Middle frontal gyrus (tissue), 1 donor: ENCODE measurements at regions not wholly inside any gene's neighbourhood (a gene's known extent, or its start where the extent isn't known, plus 50 kb on each side); places are given as distances from the start of the nearest gene placed in this dataset.
"Not testable (repeated sequence)": the region's sequence is repeated elsewhere in the genome, so short reads cannot be mapped to it uniquely, and the experiment has no call there.

ENCODE experiments used
- DNase-seq: peaks from one replicate; pipeline ENCODE4 v3.0.0-alpha.2; 2015; ENCODE audit warnings: low spot score; ENCODE audit errors: extremely low spot score

GRCh38 chr14:84454114-84454513, 1075.8 kb upstream of the FLRT2 start:
- DNase-seq = no peak

GRCh38 chr14:84456946-84457345, 1073.0 kb upstream of the FLRT2 start:
- DNase-seq = no peak

GRCh38 chr14:84458881-84459280, 1071.1 kb upstream of the FLRT2 start:
- no peak for DNase-seq

- DNase-seq = no peak
Measured at GRCh38 chr14:84465880-84466279, 1064.1 kb upstream of the FLRT2 start.

- DNase-seq = no peak
Measured at GRCh38 chr14:84468153-84468552, 1061.8 kb upstream of the FLRT2 start.

- DNase-seq = no peak
Measured at GRCh38 chr14:84477996-84478395, 1051.9 kb upstream of the FLRT2 start.

DNA sequence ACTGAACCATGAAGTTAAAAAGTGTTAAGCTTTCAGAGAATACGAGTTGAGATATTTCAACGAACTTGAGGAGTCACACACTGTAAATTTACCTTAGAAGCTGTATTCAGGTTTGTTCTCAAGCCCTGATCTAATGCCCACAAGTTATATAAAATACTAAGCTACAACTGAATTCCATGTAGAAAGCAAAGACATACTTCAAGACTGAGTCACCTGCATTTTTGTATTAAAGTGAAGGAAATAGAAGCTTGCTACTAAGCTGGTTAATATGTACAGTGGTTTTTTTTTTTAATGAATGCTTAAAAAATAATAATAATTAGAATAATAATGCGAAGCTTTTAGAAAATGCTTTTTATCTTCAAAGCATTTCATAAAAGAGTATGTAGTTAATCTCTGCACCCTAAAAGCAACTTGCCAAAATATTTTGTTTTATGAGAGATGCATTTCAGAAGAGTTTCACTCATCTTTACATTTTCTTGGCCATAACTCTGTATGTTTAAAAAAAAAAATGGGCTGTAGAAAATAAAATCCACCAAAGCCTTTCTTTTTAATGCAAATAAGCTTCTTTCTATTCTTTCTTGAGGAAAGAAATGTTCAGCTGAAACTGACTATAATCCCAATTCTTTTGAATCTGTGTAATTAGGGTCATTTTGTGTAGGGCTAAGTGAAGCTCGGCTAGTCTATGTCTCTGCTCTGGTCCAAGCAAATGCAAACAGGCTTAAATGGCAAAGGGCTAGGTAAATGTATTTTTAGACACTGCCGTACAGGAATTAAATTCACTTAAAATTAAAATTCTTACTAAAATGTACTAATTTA, 1047.5 kb upstream of the FLRT2 start:
- no peak for DNase-seq

- no peak for DNase-seq
Measured at GRCh38 chr14:84483072-84483420, 1046.9 kb upstream of the FLRT2 start.

- not testable (repeated sequence) for DNase-seq
Measured at GRCh38 chr14:84484243-84484642, 1045.7 kb upstream of the FLRT2 start.

- no peak for DNase-seq
Measured at GRCh38 chr14:84485036-84485435, 1044.9 kb upstream of the FLRT2 start.

DNA sequence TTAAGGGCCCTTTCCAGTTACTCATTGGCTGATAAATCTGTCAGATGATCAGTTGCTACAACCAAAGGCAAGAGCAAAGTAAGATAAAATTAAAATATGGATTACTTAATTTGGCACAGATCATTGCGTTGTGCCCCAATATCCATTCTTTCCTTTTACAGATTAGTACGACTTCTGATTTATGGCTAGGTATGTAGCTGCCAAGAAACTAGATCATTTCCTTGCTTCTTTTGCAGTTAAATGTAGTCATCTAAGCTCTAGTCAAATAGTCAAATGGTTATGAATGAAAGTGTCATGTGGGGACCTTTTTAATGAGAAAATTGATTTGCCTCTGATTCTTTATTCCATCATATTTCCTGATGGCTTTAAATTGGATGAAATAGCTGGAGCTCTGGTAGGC, 1039.9 kb upstream of the FLRT2 start:
- no peak for DNase-seq

DNA sequence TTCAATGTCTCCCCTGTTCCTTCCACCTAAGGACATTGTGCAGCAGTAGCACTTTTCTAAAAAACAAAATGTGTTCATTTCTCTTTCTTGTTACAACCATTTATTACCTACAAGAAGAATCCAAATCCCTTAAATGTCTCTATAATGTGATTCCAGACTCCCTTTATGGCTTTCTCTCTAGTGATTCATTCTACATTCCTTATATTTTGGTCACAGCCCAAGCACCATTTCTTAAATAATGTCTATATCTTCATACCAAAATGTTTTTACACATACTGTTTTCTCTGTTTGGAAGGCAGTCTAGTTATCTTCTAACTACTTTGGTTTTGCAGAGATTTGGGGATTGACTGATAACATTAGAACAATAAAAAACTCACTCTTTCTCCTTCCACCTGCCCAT, 1037.3 kb upstream of the FLRT2 start:
- DNase-seq = no peak

GRCh38 chr14:84493779-84494178, 1036.2 kb upstream of the FLRT2 start:
- DNase-seq = no peak

- no peak for DNase-seq
Measured at GRCh38 chr14:84496677-84497076, 1033.3 kb upstream of the FLRT2 start.

DNA sequence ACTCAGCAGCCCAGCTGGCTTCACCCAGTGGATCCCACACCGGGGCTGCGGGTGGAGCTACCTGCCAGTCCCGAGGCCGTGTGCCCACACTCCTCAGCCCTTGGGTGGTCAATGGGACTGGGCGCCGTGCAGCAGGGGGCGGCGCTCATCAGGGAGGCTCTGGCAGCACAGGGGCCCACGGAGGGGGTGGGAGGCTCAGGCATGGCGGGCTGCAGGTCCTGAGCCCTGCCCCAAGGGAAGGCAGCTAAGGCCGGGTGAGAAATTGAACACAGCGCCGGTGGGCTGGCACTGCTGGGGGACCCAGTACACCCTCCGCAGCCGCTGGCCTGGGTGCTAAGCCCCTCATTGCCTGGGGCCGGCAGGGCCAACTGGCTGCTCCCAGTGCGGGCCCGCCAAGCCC, 1017.1 kb upstream of the FLRT2 start:
- not testable (repeated sequence) for DNase-seq

GRCh38 chr14:84519836-84520235, 1010.1 kb upstream of the FLRT2 start:
- DNase-seq = no peak

- no peak for DNase-seq
Measured at GRCh38 chr14:84520711-84521338, 1009.1 kb upstream of the FLRT2 start.

DNA sequence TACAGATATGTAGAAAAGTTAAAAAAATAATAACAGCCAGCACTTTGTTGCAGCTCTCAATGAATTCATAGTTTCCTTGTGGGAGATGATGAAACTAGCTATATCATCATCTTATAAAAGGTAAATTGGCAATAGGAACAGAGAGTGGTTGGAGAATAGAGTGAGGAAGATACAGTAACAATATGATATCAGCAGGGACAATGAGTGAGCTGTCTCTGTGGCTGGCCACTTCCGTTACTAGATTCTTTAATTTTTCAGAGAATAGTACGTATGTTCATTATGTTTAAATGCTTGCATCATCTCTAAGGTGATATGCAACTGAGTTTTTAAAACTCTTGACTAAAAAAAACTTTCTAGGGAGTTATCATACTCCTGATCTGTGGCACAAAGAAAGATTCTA, 1006.2 kb upstream of the FLRT2 start:
- DNase-seq = no peak

DNA sequence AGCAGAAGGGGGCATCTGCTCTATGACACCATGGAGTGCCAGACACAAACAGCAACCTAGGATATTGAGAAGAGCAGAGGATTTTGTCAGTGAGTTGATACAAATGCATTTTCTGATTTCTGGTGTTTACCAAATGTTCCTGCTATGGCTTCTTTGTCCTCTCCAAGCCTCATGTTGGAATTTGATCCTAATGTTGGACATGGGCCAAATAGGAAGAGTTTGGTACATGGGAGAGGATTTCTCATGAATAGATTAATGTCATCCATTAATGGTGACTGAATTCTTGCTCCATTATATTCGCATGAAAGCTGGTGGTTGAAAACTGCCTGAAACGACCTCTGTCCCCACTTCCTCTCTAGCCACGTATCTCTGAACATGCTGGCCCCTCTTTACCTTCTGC, 1002.2 kb upstream of the FLRT2 start:
- DNase-seq = no peak

DNA sequence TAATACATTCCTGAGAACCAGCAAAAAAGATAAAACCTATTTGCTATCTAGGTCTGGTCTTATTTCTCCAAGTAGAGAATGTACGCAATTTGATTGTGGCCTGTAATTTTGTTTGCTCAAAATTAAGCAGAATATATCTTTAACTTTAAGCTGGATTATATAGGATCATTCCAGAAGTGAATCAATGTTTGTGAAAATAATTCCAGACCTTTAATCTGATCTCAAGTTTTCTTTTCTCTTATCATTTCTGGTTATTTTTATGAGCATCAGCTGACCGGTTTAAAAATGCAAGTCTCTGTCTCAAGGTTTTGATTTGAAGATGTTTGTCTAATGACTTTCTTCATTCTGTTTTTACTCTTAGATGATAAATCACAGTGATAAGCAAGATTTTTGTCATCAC, 997.9 kb upstream of the FLRT2 start:
- no peak for DNase-seq

- no peak for DNase-seq
Measured at GRCh38 chr14:84533181-84533725, 996.7 kb upstream of the FLRT2 start.

GRCh38 chr14:84533791-84534190, 996.2 kb upstream of the FLRT2 start:
- DNase-seq = no peak

- DNase-seq = no peak
Measured at GRCh38 chr14:84535484-84535883, 994.5 kb upstream of the FLRT2 start.
